ENCODE measurements at regions not wholly inside any gene's neighbourhood (a gene's known extent, or its start where the extent isn't known, plus 50 kb on each side); places are given as distances from the start of the nearest gene placed in this dataset.

GRCh38 chr11:97964332-97965004, 1056.3 kb upstream of the CNTN5 start:
- no peak overlapping the region for H4K91ac ChIP-seq (ENCODE audit: insufficient read length, low read depth, low read length)
- H3K14ac ChIP-seq (ENCODE audit: insufficient read depth, low read length), result no peak overlapping the region
- no CpG with 5 or more reads among the region's 3 CpGs for WGBS (ENCODE audit: extremely low coverage, insufficient read length, low lambda C conversion rate)
- H3K36me3 Mint-ChIP-seq (ENCODE audit: insufficient read depth in 1 of 3, low read depth in 3 of 3), result no peaks in the 10 kb centered on the region
- H3K23me2 ChIP-seq (ENCODE audit: insufficient read length, low read depth, low read length, poor library complexity, severe bottlenecking), result no peaks in the 10 kb centered on the region
- no peak overlapping the region for H4K5ac ChIP-seq (ENCODE audit: insufficient read length, low read depth, low read length)
- no peak overlapping the region for H3K4me2 ChIP-seq (ENCODE audit: insufficient read depth, insufficient read length, low read length)
- H3K79me1 ChIP-seq (ENCODE audit: insufficient read depth, low read depth, low read length, poor library complexity, severe bottlenecking), result no peaks in the 10 kb centered on the region
- H2BK5ac ChIP-seq (ENCODE audit: insufficient read length, low read length), result no peak overlapping the region
- no peaks in the 10 kb centered on the region for H3K9me3 ChIP-seq (ENCODE audit: control insufficient read depth, low read depth, low read length)
- no peak overlapping the region for H3T11ph ChIP-seq (ENCODE audit: low read length)
- H3K27ac ChIP-seq (ENCODE audit: insufficient read length, low read depth, low read length), result no peak overlapping the region
- H4K20me1 ChIP-seq (ENCODE audit: control insufficient read depth, insufficient read depth, insufficient read length), result no peaks in the 10 kb centered on the region
- no peak overlapping the region for H2BK15ac ChIP-seq (ENCODE audit: low read depth, low read length)
- H3K27me3 Mint-ChIP-seq (ENCODE audit: low read depth), result no peaks in the 10 kb centered on the region
- no peak overlapping the region for H4K8ac ChIP-seq (replicated peaks; ENCODE audit: insufficient read length, low read depth, low read length)
- H3K4me3 Mint-ChIP-seq, result no peak overlapping the region
- H3K18ac ChIP-seq (ENCODE audit: insufficient read length, low read depth, low read length), result no peak overlapping the region
- H3K27me3 ChIP-seq (ENCODE audit: insufficient read depth, low read length), result no peaks in the 10 kb centered on the region
- no peaks in the 10 kb centered on the region for H3K9me3 Mint-ChIP-seq
- H3K4me1 ChIP-seq (ENCODE audit: insufficient read depth, low read length), result no peaks in the 10 kb centered on the region
- no peak overlapping the region for H2BK120ac ChIP-seq (ENCODE audit: low read depth, low read length, poor library complexity, severe bottlenecking)
- H3K56ac ChIP-seq (ENCODE audit: insufficient read length, low read depth, low read length), result no peak overlapping the region
- no peak for TF ChIP-seq CTCF (conservative IDR thresholded peaks at IDR 0.05)
- no peak for DNase-seq
- no peak overlapping the region for H3K4ac ChIP-seq (ENCODE audit: low read depth, low read length)
- no peak overlapping the region for H3K9ac ChIP-seq (ENCODE audit: extremely low read depth, insufficient read length, low read length)
- no peak overlapping the region for H2BK12ac ChIP-seq (ENCODE audit: insufficient read length, low read depth, low read length)
- H3K23ac ChIP-seq (ENCODE audit: insufficient read length, low read depth, low read length), result no peak overlapping the region
- H2AK5ac ChIP-seq (ENCODE audit: insufficient read length, low read length), result no peak overlapping the region
- H3K4me1 Mint-ChIP-seq, result 0 out of 4 replicates have a peak, but pooled peaks cover 0 to 2% of the 10 kb centered on the region in 2 experiments
- H3K27ac Mint-ChIP-seq, result no peak overlapping the region
- H2AFZ ChIP-seq (ENCODE audit: low read length), result no peak overlapping the region
- no peak overlapping the region for H2BK20ac ChIP-seq (ENCODE audit: low read depth, low read length, poor library complexity, severe bottlenecking)
- no peaks in the 10 kb centered on the region for H3K79me2 ChIP-seq (ENCODE audit: insufficient read depth, low read length)
